Activated CD8-positive, alpha-beta memory T cell treated with anti-CD3 and anti-CD28 coated beads, Interleukin-2, amount 50 U/mL, for 24 hours (primary cell): ENCODE measurements at regions not wholly inside any gene's neighbourhood (a gene's known extent, or its start where the extent isn't known, plus 50 kb on each side); places are given as distances from the start of the nearest gene placed in this dataset.

Experiments used
- DNase-seq: peaks from one replicate; pipeline ENCODE4 v3.0.0-alpha.2; 2020; ENCODE audit errors: extremely low read depth

GRCh38 chr15:47620960-47621681, 96.2 kb upstream of the SEMA6D start:
- DNase-seq: no peak

DNA sequence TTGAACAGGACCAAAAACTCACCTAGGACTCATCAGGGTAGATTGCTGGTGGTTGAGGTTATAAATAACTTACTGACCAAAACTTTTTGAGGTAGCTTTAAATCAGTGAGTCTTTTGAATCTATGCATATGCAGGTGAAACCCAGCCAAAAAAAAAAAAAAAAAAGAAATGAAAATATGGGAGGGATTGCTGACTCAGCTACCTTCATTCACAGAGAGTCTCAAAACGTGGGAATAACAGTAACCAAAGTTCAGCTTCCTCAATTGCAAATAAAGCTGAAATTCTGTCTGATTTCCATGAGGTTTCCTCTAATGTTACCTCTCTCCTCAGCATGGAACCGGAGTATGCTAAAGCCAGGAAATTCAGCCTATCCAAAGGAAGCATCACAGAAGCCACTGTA, 95.2 kb upstream of the SEMA6D start:
- no peak for DNase-seq

DNA sequence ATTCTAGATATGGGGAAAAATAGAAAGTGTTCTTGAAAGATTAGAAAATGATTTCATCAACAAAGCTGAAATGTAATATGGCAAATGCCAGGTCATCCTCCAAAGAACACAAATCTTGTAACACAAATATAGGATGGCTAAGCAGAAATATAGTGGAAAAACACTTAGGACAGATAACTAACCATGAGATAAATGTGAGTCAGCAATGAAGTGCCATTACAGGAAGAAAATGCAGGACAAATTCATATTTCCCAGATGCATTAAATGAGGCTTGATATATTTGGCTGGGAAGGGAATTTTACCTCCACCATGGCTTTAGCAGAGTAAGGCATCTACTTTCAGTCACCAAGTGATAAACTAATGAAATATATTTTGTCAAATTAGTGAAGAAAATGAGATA, 92.8 kb upstream of the SEMA6D start:
- DNase-seq: no peak

- DNase-seq: no peak
These were observed 78.3 kb upstream of the SEMA6D start for GRCh38 chr15:47639042-47639441.

DNA sequence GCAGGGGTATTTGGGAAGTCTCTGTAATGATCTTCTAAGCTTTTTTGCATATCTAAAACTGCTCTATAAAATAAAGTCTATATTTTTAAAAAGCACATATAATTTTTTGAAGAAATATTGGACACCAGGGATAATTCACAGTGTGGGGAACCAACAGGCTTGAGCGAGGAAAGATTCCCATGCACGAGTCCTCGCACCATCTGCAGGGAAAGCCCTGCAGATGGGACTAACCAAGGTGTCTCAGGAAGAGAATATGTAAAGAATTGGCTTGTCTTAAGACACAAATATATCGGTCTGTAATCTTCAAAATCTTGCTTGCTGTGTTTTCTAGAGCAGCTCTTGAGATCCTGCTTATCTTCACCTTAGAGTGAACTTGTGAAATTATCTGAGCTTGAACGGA, 77.2 kb upstream of the SEMA6D start:
- no peak for DNase-seq

- DNase-seq: no peak
These were observed 76.4 kb upstream of the SEMA6D start for GRCh38 chr15:47640901-47641300.

GRCh38 chr15:47644722-47645121, 72.6 kb upstream of the SEMA6D start:
- no peak for DNase-seq

- DNase-seq: no peak
These were observed 66.7 kb upstream of the SEMA6D start for GRCh38 chr15:47650564-47650963.

GRCh38 chr15:47652328-47652727, 65.0 kb upstream of the SEMA6D start:
- DNase-seq: no peak

GRCh38 chr15:47652844-47653243, 64.5 kb upstream of the SEMA6D start:
- DNase-seq: no peak

- no peak for DNase-seq
These were observed 55.6 kb upstream of the SEMA6D start for GRCh38 chr15:47661661-47662180.

DNA sequence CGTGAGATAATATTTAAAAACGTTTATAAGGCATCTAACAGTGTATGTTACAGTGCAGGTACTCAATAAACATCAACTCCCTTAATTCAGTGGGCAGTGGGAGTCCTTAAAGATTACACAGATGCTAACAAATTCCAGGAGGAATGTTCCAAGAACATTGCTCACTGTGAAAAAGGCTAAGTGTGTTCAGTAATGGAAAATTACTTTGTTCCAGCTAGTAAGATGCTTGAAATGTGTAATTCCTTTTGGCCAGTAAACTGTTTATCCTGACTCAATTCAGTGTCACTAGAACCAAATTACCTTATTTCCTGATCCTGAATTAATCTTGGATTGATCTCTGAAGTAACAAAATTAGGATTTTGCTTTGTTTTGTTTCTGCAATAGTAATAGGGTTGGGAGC, 54.2 kb upstream of the SEMA6D start:
- DNase-seq: no peak
